Body of pancreas (tissue), 4 donors: ENCODE measurements at regions not wholly inside any gene's neighbourhood (a gene's known extent, or its start where the extent isn't known, plus 50 kb on each side); places are given as distances from the start of the nearest gene placed in this dataset.

ENCODE experiments used
- CTCF ChIP-seq, 7 experiments: fragments of 450-650 bp in 4 of 7; fragments of 200-600 bp in 3 of 7; sonication (generic) in 3 of 7; IDR thresholded peaks; one replicate each; pipeline ENCODE4 v1.5.1; 2016 to 2019; ENCODE audit warnings: antibody characterized with exemption in 7 of 7
- POLR2A ChIP-seq, 3 donors: fragments of 450-650 bp; IDR thresholded peaks; one replicate each; pipeline ENCODE4 v1.6.1; 2016; ENCODE audit warnings: antibody characterized with exemption in 3 of 3, mild to moderate bottlenecking in 2 of 3

GRCh38 chr10:130553826-130554225 lies 417.6 kb downstream of the GLRX3 start:
- TF ChIP-seq CTCF (IDR thresholded peaks at IDR 0.05) = no peak
- TF ChIP-seq POLR2A (IDR thresholded peaks at IDR 0.05) = no peak
